ENCODE measurements at regions not wholly inside any gene's neighbourhood (a gene's known extent, or its start where the extent isn't known, plus 50 kb on each side); places are given as distances from the start of the nearest gene placed in this dataset.

DNA sequence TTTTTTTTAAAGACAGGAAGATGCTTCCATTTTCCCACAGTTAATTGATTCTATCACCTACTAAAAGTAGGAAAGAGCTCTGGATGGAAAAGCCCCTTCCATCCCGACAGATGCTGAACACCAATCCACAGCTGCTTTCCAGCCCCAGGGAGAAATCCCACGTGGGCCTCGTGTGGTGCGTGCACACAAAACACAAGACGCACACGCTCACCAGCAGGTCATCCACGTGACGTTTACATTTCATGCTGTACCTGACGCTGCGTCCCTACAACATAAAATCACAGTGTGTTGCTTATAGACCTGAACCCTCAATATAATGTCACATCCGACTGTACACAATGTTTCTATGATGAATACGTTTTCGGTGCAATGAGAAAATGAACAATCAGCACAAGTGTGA is 50.2 kb upstream of the DACT2 start:
- TF ChIP-seq CTCF (IDR thresholded peaks at IDR 0.05; ENCODE audit: low read depth, low read length): no peak
- no peak for TF ChIP-seq POLR2A (IDR thresholded peaks at IDR 0.05; ENCODE audit: extremely low read depth, insufficient read length)

All from NB4 (cell line).